M059J (cell line): ENCODE measurements at regions not wholly inside any gene's neighbourhood (a gene's known extent, or its start where the extent isn't known, plus 50 kb on each side); places are given as distances from the start of the nearest gene placed in this dataset.

Experiments used
- DNase-seq: peaks from one replicate; pipeline ENCODE4 v3.0.0-alpha.2; 2012; ENCODE audit warnings: low read depth

- no peak for DNase-seq
Observed at GRCh38 chr9:134228649-134229048, 64.3 kb upstream of the RNU6ATAC start.

DNA sequence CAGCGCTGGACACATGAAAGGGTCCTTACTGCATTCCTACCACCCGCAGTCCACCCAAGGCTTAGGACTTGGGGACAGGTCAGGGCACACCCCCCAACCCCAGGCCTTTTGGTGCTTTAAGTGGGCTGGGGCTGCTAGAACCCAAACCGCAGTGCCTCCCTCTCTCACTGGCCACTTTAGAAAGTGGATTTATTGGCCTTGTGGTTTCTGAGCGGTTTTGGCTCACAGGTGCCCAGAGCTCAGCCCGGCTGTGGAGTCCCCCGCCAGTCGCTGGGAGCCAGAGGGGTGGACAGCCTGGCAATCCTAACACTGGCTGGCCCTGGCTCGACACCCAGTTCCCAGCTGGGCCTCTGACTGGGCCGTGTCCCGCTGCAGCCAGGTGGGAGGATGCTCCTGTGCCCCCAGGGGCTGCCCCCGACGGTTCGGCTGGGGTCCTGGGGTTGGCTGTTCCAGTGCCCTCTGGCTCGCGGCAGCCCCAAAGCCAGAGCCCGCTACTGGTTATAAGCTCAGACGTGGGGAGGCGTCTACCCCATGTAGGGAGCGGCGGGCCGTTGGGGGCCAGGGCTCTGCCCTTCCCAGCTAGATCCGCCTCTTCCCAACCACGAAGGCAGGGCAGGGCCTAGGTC, 65.2 kb upstream of the RNU6ATAC start:
- DNase-seq, result peak; percentile 42

GRCh38 chr9:134230092-134230941, 66.0 kb upstream of the RNU6ATAC start:
- no peak for DNase-seq

GRCh38 chr9:134230942-134231325, 66.6 kb upstream of the RNU6ATAC start:
- no peak for DNase-seq

DNA sequence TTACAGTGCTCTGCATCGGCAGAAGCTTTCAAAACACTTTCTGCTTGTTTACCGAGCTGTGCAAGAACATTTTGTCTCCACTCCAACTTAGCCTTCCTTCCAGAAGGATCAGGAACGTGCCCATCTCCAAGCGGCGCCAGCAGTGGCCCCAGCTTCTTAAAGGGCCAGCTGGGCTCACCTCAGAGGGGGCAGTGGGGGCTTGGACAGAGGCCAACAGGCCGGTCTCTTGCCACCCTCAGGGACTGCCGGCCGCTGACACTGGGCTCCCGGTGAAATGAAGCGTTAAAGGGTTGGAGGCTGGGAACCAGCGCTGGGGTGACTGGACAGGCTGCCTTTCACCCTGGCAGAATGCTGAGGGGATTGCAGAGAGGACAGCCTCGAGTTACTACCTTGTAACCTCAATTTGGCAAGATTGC, 67.0 kb upstream of the RNU6ATAC start:
- DNase-seq, result no peak

DNA sequence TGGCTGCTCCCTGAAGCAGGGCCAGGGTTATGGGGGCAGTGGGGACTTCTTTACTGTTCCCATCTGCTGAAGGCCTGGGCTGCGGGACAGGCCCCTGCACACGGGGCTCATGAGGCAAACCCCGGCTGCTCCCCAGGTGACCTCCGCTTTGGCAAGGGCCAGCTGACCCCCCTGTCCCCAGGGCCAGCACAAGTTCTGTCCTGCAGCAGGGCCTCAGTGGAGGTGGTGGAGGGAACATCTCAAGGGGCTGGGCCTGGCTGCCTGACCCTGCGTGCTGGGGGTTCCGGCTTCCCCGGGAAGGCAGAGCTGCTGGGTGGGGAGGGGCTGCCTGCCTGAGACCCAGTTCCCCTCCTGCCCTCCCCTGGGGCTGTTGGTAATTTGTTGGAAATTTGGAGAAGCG, 67.4 kb upstream of the RNU6ATAC start:
- no peak for DNase-seq

- DNase-seq, result no peak
Observed at GRCh38 chr9:134233022-134233421, 68.7 kb upstream of the RNU6ATAC start.

DNA sequence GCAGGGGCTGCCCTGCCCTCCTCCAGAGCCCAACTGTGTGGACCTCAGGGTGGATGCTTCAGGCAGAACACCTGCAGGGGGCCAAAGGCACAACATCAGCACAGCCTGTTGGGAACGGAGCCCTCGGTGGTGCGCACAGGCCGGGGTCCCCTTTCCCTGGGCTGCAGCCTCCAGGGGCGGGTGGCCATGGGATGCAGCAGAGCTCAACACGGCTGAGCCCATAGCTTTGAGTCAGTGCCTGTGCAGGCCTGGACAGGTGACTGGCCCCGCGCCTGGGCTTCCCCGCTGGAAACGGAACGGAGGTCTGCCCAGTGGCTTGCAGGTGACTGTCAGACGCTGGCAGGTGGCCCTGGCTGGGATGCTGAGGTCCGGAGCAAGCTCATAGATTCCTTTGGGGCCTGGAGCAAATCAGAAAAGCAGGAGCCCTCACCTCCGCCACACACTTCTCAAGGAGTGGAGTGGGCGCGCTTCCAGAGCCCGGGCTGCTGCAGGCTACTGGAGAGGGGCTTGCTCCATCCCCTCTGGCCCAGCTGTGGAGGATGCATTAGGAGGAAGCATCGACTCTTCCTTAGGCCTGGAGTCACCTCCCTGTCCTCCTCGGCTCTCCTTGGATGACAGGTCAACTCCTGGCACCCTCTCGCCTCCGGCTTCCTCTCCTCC, 69.8 kb upstream of the RNU6ATAC start:
- DNase-seq, result no peak

DNA sequence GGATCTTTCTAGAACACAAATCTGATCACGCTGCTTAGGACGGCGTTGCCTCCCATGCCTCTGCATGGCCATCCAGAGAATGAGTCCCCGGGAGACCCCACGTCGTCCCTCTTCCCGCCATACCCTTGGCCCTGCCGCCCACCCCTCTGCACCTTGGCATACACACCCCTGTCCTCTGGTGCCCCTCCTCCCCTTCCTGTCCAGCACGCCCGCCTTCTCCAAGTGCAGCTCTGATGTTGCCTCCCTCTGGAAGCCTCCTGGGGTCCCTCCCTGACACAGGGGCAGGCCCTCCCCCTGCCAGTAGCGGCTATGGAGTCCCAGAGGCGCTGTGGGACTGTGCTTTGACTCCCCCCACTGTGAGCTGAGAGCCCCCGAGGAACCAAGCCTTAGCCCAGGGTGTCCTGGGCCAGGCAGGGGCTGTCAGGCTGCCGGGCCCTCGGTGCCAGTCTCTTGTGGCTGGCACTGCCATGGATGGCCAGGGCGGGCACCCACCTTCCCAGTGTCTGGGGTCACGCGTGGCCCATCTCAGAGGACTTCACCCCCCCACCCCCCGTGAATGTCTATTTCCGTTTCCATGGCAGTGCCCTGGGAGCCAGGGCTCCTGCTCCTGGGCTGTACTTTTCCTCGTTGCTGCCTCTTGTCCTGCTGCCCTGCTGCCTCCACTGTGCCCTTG, 70.5 kb upstream of the RNU6ATAC start:
- no peak for DNase-seq

DNA sequence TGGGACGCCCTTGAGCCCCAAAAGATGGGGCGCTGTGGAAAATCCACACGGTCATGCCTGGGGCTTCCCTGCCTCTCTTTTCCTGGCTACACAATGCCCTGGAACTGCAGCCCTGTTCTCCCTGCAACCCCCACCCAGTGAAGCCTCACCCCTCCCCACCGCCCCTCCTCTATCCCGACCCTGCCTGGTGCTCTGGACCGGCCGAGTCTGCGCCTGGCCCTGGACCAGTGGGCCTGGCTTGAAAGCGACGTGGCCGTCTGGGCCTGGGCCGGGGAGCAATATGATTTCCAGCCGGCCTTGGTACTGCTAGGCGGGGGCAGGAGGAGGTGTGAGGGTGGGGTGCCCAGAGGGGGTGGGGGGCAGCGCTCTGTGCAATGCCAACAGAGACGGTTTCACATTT, 71.0 kb upstream of the RNU6ATAC start:
- no peak for DNase-seq

DNA sequence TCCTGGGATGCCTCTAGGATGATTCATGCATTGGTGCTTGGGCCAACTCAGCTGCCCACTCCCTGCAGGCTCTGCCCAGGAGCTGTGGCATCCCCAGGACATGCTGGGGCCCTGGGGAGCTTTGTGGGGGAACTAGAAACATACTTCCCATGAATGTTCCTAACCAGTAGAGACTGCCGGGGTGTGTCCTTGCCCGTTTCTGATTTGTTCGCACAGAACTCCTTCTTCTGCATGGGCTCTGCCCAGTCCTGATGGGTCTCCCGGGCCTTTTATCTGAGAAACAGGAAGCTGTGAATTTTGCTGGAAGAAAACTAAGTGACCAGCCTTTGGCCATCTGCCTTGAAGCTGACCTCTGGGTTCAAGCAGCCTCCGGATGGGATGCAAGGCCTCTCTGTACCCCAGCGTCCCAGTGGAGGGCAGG, 71.6 kb upstream of the RNU6ATAC start:
- DNase-seq, result peak; percentile 58

DNA sequence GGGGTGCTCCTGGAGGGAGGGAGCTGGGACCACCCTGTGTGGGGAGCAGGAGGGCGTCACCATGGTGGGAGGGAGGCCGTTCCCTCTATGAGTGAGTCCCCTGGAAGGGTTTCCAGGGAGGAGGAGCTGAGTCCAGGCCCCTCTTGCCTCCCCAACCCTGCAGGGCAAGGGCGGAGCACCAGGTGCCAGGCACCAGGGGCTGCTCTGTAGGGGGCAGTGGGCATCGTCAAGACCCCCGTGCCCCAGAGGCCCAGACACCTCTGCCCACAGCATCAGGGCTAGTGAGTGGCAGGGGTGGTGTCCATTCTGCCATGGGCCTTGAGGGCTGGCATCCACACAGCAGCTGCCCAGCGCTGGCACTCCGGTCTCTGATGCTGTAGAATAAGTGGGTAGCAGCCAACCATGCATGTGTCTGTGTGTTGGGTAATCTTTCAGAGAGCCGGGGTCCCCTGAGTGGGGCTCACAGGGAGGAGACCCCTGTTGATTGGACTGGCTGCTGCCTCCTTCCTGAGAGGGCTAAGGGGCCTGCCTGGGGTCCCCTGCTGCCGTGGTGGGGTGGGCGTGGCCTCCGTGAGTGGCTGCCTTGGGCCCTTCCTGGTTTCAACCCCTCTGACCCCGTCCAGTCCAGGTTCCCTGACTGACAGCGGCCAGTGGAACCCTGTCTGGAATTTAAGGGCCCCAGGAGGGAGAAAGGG, 72.7 kb upstream of the RNU6ATAC start:
- DNase-seq, result no peak

GRCh38 chr9:134237630-134238265, 73.4 kb upstream of the RNU6ATAC start:
- no peak for DNase-seq

DNA sequence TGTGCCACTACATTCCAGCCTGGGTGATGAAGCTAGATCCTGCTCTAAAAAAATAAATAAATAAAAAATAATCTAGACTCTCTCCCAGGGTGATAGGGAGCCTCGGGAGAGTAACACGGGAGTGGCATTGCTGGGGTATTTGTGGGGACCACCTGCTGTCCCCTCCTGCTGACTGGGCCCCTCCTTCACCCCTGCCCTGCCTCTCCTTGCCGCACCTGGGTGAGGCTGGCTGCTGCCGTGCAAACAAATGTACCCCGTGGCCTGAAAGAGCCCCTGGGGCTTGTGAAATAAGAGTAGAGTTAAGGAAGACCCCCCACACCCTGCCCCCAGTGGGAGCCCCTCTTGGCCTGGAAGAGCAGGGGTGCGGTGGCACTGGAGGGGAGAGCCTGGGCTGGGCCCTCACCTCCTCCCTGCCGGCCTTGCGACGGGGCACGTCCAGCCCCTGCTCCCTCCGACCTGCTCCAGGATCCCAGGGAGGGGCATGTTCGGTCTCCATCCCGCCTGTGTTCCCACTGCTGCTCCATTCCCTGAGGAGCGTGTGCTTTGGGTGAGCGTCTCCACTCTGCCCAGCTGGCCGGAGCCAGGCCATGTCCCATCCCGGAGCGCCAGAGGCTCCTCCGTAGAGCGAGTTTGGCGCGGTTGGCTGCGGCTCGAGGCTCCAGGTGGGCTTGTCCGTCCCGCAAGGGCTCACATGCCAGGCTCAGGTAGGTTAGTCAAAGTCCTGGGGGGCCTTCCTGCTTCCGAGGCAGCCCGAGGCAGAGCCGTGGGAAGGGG, 75.0 kb upstream of the RNU6ATAC start:
- no peak for DNase-seq

DNA sequence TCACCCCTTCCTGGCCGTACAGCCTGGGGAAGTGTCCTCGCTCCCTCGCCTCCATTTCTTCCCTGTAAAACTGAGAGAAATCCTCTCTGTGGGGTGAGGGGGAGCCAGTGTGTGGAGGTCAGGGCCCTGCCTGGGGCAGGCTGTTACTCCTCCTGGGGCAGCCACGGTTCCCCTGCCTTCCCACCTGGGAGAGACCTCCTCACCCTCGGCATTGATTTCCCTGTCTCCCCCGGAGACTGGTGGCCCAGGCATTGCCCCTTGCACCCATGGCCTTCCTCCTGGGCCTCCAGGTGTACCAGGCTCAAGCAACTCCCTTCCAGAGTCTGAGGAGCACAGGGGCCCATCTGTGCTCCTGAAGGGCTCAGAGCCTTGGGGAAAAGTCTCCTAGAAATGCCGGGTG, 75.6 kb upstream of the RNU6ATAC start:
- no peak for DNase-seq

GRCh38 chr9:134240361-134240760, 76.0 kb upstream of the RNU6ATAC start:
- no peak for DNase-seq

GRCh38 chr9:134242706-134243105, 78.3 kb upstream of the RNU6ATAC start:
- no peak for DNase-seq

DNA sequence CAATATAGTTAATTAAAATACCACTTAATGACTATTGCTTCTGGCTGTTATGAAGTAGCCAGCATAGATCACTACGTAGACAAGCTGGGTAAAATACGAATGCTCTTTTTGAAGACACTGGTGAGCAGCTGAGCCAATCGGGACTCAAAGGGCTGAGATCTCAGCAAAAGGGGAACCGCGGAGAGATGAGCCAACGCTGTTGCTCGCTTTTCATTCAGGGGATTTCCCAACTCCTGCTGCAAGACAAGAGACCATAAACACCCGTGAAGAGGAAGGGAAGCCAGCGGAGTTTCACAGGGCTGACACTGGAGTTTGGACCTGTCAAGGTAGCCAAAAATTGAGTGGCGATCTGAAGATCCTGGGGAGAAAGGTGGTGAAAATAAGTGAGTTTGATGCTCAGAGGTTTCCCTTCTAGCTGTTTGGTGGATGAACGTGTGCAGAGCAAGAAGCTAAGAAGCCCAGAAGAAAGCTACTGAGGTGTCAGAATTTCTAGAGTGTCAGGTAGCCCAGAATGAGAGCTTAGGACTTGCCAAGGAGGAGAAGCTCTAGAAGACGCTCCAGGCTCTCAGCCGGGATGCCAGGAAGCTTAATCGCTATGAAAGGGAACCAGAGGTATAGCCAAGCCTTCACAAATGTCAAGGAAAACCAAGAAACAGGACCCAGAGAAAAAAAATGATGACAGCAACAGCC, 79.6 kb upstream of the RNU6ATAC start:
- no peak for DNase-seq

DNA sequence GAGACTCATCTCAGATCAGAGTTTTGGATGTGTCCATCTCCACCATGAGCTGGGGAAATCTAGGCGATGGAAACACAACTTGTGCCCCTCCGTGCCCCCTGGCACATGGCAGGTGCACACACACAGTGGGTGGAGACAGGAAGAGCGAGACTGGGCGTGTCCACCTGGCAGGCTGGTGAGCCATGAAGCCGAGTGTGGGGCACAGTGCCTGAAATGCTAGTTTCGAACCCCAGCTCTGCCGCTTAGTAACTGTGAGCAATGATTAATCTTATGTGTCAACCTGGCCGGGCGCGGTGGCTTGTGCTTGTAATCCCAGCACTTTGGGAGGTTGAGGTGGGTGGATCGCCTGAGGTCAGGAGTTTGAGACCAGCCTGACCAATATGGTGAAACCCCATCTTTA, 80.8 kb upstream of the RNU6ATAC start:
- DNase-seq, result no peak
